Activated CD4-positive, alpha-beta T cell treated with anti-CD3 and anti-CD28 coated beads, Interleukin-2, Interleukin-4, amounts not matched to agents 100 ng/mL and 50 ng/mL, durations not matched to agents 16 hours and 8 hours (primary cell): ENCODE measurements at regions not wholly inside any gene's neighbourhood (a gene's known extent, or its start where the extent isn't known, plus 50 kb on each side); places are given as distances from the start of the nearest gene placed in this dataset.

Source experiments
- DNase-seq: peaks from one replicate; pipeline ENCODE4 v3.0.0-alpha.2; 2020; ENCODE audit warnings: low spot score

- DNase-seq = peak; percentile 76
These were observed 62.9 kb upstream of the AMZ2 start for GRCh38 chr17:68184816-68185436.

- no peak for DNase-seq
These were observed 62.0 kb upstream of the AMZ2 start for GRCh38 chr17:68185820-68186219.

GRCh38 chr17:68190495-68190894 is 57.3 kb upstream of the AMZ2 start:
- no peak for DNase-seq

GRCh38 chr17:68195667-68196393 is 52.0 kb upstream of the AMZ2 start:
- no peak for DNase-seq

- no peak for DNase-seq
These were observed 51.3 kb upstream of the AMZ2 start for GRCh38 chr17:68196394-68197090.

GRCh38 chr17:68197091-68197996 is 50.5 kb upstream of the AMZ2 start:
- DNase-seq = no peak

- DNase-seq = no peak
These were observed 49.6 kb upstream of the AMZ2 start for GRCh38 chr17:68197997-68198930.
